Activated T-helper 2 cell treated with anti-CD3 and anti-CD28 coated beads, Interferon-gamma antibody, Interleukin-2, Interleukin-4, amounts not matched to agents 10 μg/mL and 5 μg/mL and 100 μg/mL, durations not matched to agents 14 hours and 24 hours and 36 hours (primary cell): ENCODE measurements at regions not wholly inside any gene's neighbourhood (a gene's known extent, or its start where the extent isn't known, plus 50 kb on each side); places are given as distances from the start of the nearest gene placed in this dataset.

ENCODE experiments used
- DNase-seq: peaks from one replicate; pipeline ENCODE4 v3.0.0; 2021; ENCODE audit warnings: low spot score
- H3K27ac Mint-ChIP-seq: one replicate; pipeline ENCODE4 v1.8.0; 2021; ENCODE audit warnings: mixed read lengths
- H3K27me3 Mint-ChIP-seq: one replicate; pipeline ENCODE4 v1.8.0; 2021; ENCODE audit warnings: low read depth, mixed read lengths
- H3K36me3 Mint-ChIP-seq: one replicate; pipeline ENCODE4 v1.8.0; 2021; ENCODE audit warnings: low read depth, mixed read lengths
- H3K4me1 Mint-ChIP-seq: one replicate; pipeline ENCODE4 v1.8.0; 2021; ENCODE audit warnings: low read depth, mixed read lengths
- H3K4me3 Mint-ChIP-seq: one replicate; pipeline ENCODE4 v1.8.0; 2021; ENCODE audit warnings: low read depth, mild to moderate bottlenecking, moderate library complexity, mixed read lengths
- H3K9me3 Mint-ChIP-seq: one replicate; pipeline ENCODE4 v1.8.0; 2021; ENCODE audit warnings: mixed read lengths
- intact Hi-C: fragments of 100-400 bp; cut with micrococcal nuclease; formaldehyde crosslinking; loops from one replicate; pipeline ENCODE4 v1.15.1; 2023

DNA sequence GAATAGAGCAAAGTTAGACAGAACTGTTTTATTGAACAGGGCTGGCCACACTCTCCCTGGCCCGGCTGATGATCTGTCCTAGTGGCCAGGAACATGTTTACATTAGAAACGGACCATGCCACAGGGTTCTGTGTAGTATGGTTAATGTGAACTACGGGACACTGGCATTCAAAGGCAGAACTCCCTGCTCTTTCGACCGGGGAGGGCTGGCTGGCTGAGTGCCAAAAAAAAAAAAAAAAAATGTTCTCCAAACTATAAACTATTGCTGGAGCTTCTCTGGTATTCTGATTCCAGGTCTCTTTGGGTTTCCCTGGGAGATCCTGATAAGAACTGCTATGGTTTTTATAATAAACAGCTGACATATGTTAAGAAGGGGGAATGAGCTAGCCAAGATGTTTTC, 1262.6 kb upstream of the SORCS1 start:
- Mint-ChIP-seq H3K36me3 (no peaks in the 10 kb centered on the region), H3K4me1 (no peaks in the 10 kb centered on the region), H3K4me3 (no peak overlapping the region), H3K27me3 (no peaks in the 10 kb centered on the region), H3K9me3 (peaks cover 4% of the 10 kb centered on the region), H3K27ac (no peak overlapping the region)
- intact Hi-C loops: no loop called here
- no peak for DNase-seq

DNA sequence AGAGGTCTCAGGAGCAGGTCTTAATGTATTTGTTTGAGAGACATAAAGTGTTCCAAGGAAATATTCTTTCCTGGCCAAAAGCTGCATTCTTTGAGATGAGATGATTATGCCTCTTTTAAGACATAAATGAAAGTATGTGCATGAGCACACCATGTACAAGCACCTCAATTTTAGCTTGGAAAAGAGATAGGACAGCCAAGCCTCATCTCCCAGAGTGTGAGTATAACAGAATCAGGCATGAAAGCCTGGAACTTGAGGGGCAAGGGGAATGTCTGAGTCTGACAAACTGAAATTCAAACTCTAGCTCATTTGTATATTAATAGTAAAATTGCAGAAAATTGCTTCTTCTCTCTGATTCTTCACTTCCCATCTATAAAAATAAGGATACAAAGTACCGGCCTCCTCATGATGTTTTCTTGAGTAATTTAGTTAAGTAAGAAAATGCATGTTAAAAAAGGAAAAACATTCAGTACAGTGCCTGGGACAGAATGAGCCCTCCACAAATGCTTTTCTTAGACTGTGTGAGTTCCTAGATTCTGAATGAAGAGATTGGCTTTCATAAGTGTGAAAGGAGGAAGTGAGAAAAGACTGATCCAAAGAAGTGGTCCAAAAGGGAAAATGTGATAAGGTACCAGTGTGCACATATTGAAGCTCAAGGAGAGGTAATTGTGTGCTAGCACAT, 1260.9 kb upstream of the SORCS1 start:
- DNase-seq: no peak
- intact Hi-C loops: no loop called here
- Mint-ChIP-seq H3K4me3 (no peak overlapping the region), H3K27me3 (no peaks in the 10 kb centered on the region), H3K36me3 (no peaks in the 10 kb centered on the region), H3K4me1 (no peaks in the 10 kb centered on the region), H3K27ac (no peak overlapping the region), H3K9me3 (peaks cover 4% of the 10 kb centered on the region)

DNA sequence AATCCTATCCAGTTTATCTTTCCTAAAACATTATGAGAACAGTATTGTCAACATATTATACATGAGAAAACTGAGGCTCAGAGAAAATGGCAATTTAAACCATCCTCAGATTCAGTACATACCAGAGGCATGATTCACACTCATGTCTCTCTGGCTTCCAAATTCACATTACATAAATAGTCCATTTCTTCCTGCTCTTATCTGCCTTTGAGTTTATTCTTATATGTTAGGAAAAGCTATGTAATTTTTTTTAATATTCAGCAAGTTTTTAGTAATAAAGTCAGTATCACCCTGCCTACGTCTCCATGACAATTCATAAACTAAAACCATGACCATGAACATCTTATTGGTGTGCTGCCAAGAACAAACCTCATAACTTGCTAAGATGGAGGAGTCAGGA, 1260.2 kb upstream of the SORCS1 start:
- Mint-ChIP-seq H3K27ac (no peak overlapping the region), H3K4me3 (no peak overlapping the region), H3K36me3 (no peaks in the 10 kb centered on the region), H3K4me1 (no peaks in the 10 kb centered on the region), H3K27me3 (no peaks in the 10 kb centered on the region), H3K9me3 (peaks cover 4% of the 10 kb centered on the region)
- no peak for DNase-seq
- intact Hi-C loops: no loop called here

DNA sequence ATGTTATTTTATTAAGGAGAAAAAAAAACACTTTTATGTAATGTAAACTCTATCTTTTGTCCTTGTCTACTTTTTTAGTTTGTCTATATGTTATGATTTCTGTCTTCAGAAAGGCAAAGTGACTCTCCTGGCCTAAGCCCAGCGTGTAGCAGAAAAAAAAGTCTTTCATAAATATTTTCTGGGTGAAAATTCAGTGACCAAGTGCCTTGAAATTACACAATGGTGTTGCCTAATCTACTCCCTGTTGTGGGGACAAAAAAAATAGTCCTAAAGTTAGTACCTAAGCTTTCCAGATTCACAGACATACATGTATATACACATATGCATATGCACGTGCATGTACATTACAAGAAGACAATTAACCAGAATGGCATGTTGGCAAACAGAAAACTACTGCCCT, 1257.8 kb upstream of the SORCS1 start:
- no peaks in the 10 kb centered on the region for H3K27me3 Mint-ChIP-seq

DNA sequence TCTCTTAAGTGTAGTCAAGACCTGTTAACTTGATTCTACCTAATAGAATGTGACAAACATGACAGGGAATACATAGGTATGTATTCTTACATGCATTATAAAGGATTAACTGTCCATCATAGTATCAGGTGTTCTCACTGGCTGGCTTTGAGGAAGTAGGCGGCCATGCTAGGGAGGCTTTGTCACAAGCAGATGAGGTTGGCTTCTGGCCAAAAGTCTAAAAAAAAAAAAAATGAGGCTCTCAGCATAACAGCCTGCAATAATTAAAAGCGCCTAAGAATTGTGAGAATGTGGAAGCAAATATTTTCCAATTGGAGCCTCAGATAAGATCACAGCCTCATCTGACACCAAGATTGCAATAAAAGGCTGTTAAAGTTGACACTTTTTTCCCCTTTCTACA, 1256.8 kb upstream of the SORCS1 start:
- Mint-ChIP-seq H3K27ac (no peak overlapping the region), H3K4me1 (no peaks in the 10 kb centered on the region), H3K36me3 (no peaks in the 10 kb centered on the region), H3K4me3 (no peak overlapping the region), H3K9me3 (peaks cover 9% of the 10 kb centered on the region), H3K27me3 (no peaks in the 10 kb centered on the region)
- intact Hi-C loops: no loop called here
- DNase-seq: no peak

More for the DNA sequence above, 1257.8 kb upstream of the SORCS1 start:
- no peak for DNase-seq
- H3K4me3 Mint-ChIP-seq: no peak overlapping the region
- peaks cover 9% of the 10 kb centered on the region for H3K9me3 Mint-ChIP-seq
- no peak overlapping the region for H3K27ac Mint-ChIP-seq
- no peaks in the 10 kb centered on the region for H3K4me1 Mint-ChIP-seq
- intact Hi-C loops: no loop called here
- H3K36me3 Mint-ChIP-seq: no peaks in the 10 kb centered on the region

DNA sequence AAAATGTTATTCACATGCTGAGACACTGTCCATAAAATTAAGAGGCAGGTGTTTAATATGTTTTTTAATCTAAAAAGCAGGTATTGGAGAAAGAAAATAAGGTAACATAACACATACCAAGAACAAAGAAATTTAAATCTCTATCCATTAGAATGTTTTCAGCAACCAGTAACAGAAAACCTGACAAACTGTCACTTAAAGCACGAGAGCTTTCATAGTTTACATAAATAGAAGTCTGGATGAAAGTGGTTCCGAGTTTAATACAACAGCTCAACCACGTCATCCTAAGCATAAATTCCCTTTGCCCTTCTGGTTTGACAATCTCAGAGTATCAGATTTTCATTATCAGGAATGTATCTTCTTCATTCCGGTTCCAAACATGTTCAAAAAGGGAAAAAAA, 1249.4 kb upstream of the SORCS1 start:
- Mint-ChIP-seq H3K4me3 (no peak overlapping the region), H3K9me3 (peaks cover 5% of the 10 kb centered on the region), H3K4me1 (no peaks in the 10 kb centered on the region), H3K27ac (no peak overlapping the region), H3K36me3 (no peaks in the 10 kb centered on the region), H3K27me3 (no peaks in the 10 kb centered on the region)
- DNase-seq: no peak
- intact Hi-C loops: no loop called here

DNA sequence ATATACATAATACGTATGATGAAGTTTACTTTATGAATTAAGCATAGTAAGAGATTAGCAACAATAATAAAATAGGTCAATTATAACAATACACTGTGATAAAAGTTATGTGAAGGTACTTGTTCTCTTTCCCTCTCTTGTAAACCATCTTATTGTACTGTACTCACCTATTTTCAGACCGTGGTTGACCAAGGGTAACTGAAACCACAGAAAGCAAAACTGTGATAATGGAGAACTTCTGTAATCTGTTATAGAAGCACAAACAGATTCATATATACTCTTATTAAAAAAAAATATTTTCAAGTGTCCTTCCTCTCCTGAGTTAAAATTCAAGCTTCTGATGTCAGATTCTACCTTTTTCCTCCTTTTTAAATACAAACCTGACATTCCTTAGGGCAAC, 1247.8 kb upstream of the SORCS1 start:
- intact Hi-C loops: no loop called here
- Mint-ChIP-seq H3K27ac (no peak overlapping the region), H3K27me3 (no peaks in the 10 kb centered on the region), H3K36me3 (no peaks in the 10 kb centered on the region), H3K4me1 (no peaks in the 10 kb centered on the region), H3K9me3 (no peaks in the 10 kb centered on the region), H3K4me3 (no peak overlapping the region)
- no peak for DNase-seq

DNA sequence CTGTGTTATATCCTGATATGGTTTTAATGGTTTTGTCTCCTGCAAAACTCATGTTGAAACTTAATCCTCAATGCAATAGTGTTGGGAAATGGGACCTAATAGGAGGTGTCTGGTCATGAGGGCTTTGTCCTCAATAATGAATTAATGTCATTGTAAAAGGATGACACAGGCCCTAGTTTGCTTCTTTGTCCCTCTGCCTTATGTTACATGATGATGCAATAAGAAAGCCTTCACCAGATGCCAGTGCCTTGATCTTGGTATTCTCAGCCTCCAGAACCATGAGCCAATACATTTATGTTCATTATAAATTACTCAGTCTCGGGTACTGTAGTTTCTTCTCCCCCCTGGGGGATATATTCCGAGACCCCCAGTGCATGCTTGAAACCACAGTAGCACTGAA, 1247.4 kb upstream of the SORCS1 start:
- no peak for DNase-seq
- intact Hi-C loops: no loop called here
- no peaks in the 10 kb centered on the region for H3K27me3 Mint-ChIP-seq
- H3K36me3 Mint-ChIP-seq: no peaks in the 10 kb centered on the region
- H3K4me1 Mint-ChIP-seq: no peaks in the 10 kb centered on the region
- H3K4me3 Mint-ChIP-seq: no peak overlapping the region
- H3K27ac Mint-ChIP-seq: no peak overlapping the region
- H3K9me3 Mint-ChIP-seq: no peaks in the 10 kb centered on the region

DNA sequence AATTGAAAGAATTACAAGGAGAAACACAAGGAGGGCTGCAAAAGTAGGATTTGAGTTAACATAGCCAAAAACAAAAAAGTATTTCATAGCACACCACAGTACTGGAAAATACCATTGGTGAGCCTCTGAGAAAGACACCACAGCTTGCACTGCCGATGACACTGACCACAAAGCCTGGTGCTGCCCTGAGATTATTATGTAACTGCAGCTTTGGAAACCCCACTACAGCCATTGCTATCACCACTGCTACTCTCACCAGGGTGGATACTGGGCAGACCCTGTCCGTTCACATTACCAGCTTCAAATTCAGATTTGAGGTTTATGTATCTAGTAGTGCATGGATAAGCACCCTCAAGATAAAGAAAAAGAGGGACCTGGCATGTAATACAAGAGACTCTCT, 1246.7 kb upstream of the SORCS1 start:
- no peak for DNase-seq
- Mint-ChIP-seq H3K4me3 (no peak overlapping the region), H3K36me3 (no peaks in the 10 kb centered on the region), H3K9me3 (no peaks in the 10 kb centered on the region), H3K4me1 (no peaks in the 10 kb centered on the region), H3K27me3 (no peaks in the 10 kb centered on the region), H3K27ac (no peak overlapping the region)
- intact Hi-C loops: no loop called here

DNA sequence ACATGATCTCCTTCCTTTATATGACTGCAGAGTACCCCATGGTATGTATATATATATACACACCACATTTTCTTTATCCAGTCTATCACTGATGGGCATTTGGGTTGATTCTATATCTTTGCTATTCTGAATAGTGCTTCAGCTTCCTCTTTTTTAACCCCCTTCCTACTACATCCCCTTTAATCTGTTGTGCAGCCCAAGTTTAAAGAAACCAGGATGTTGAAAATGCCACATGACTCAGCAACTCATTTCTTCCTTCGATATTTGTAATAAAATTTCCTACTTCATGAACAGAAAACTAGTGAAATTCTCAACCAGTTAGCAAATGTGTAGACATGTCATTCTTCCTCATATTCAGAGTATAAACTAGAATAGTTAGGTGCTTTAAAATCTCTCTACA, 1245.7 kb upstream of the SORCS1 start:
- Mint-ChIP-seq H3K9me3 (peaks cover under 1% of the 10 kb centered on the region), H3K27ac (no peak overlapping the region), H3K4me1 (no peaks in the 10 kb centered on the region), H3K4me3 (no peak overlapping the region), H3K36me3 (no peaks in the 10 kb centered on the region), H3K27me3 (no peaks in the 10 kb centered on the region)
- intact Hi-C loops: no loop called here
- no peak for DNase-seq

DNA sequence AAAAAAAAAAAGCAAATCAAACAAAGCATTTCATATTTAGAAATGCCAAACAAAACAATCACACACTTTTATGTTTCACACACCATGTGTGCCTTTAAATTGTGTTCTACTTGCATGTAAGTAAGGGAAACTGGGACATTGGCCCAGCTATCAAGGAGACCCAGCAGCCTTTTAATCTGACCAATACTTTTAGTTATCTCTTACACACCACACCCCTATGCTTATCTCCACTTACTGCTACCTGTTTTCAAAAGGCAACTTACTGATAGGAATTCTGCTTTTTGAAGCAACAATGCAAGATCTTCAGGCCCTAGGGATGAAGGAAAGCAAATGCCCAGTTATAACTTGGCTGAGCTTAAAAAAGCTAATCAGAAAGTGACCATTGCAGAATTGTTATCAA, 1244.8 kb upstream of the SORCS1 start:
- peaks cover 3% of the 10 kb centered on the region for H3K9me3 Mint-ChIP-seq
- H3K27me3 Mint-ChIP-seq: no peaks in the 10 kb centered on the region
- no peaks in the 10 kb centered on the region for H3K4me1 Mint-ChIP-seq
- no peak for DNase-seq
- no peak overlapping the region for H3K27ac Mint-ChIP-seq
- H3K4me3 Mint-ChIP-seq: no peak overlapping the region
- intact Hi-C loops: no loop called here
- no peaks in the 10 kb centered on the region for H3K36me3 Mint-ChIP-seq

DNA sequence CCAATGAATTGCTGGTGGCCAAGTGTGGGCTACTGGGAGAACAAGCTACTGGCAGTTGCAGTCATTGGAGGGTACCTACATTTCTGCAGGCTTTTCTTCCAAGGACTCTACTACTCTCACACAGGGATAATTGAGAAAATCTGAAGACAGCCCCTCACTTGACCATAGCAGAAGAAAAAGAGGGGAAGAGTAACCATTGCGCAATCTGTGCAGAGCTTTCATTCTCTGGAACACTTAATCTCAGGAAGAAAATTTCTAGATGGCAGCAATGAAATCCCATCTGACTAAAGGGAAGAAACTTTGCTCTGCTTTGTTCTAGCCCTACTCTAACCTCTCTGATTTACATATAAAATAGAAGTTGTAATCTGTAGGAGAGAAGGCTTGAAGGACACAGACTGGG, 1239.6 kb upstream of the SORCS1 start:
- no peak for DNase-seq
- H3K27me3 Mint-ChIP-seq: no peaks in the 10 kb centered on the region
- no peaks in the 10 kb centered on the region for H3K4me1 Mint-ChIP-seq
- peaks cover 8% of the 10 kb centered on the region for H3K9me3 Mint-ChIP-seq
- no peak overlapping the region for H3K4me3 Mint-ChIP-seq
- H3K36me3 Mint-ChIP-seq: no peaks in the 10 kb centered on the region
- H3K27ac Mint-ChIP-seq: no peak overlapping the region
- intact Hi-C loops: no loop called here

DNA sequence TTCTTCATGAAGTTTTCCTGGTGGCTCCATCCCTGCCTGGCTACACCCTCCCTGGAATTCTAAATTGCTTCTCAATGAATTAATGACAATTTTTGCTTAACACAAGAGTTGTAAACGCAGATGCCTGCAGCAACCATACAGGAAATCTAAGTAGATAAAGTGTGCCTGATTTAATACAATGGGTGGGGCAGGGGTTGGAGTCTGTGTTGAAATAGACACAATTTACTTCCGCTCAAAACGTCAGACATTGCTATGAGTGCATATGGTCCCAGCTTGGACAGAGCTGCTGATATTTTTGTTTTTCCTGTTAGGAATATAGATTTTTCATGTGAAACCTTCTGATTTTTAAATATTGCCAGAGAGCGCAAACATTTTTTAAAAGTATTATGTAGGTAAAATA, 1235.0 kb upstream of the SORCS1 start:
- intact Hi-C loops: no loop called here
- H3K27ac Mint-ChIP-seq: no peak overlapping the region
- DNase-seq: no peak
- no peaks in the 10 kb centered on the region for H3K36me3 Mint-ChIP-seq
- no peak overlapping the region for H3K4me3 Mint-ChIP-seq
- H3K27me3 Mint-ChIP-seq: no peaks in the 10 kb centered on the region
- no peaks in the 10 kb centered on the region for H3K4me1 Mint-ChIP-seq
- peaks cover 5% of the 10 kb centered on the region for H3K9me3 Mint-ChIP-seq

DNA sequence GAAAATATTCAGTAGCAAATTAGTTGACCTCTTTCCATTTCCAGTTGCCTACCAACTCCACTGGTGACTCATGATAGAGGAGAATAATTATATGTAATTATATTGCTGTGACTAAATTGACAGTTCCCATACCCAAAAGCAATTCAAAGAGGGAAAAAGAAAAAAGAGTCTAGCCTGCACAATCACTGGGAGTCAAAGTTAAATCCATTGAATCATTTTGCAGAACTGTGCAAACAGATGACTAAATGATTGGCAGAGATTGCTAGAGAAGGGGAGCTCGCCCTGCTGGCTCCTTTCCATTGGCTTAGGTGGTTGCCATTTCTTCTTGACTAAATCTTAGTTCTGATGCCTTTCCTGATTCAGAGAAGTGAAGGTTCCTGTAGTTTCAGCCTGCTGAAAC, 1228.6 kb upstream of the SORCS1 start:
- Mint-ChIP-seq H3K4me3 (no peak overlapping the region), H3K27me3 (no peaks in the 10 kb centered on the region)

More for the DNA sequence above, 1228.6 kb upstream of the SORCS1 start:
- no peak overlapping the region for H3K27ac Mint-ChIP-seq
- no peaks in the 10 kb centered on the region for H3K4me1 Mint-ChIP-seq
- intact Hi-C loops: no loop called here
- H3K9me3 Mint-ChIP-seq: peaks cover 17% of the 10 kb centered on the region
- no peaks in the 10 kb centered on the region for H3K36me3 Mint-ChIP-seq
- no peak for DNase-seq
